HCT116 (cell line): ENCODE measurements at regions not wholly inside any gene's neighbourhood (a gene's known extent, or its start where the extent isn't known, plus 50 kb on each side); places are given as distances from the start of the nearest gene placed in this dataset.

Experiments used
- CBX3 ChIP-seq: IDR thresholded peaks from 2 replicates; pipeline ENCODE4 v1.6.1; 2012; ENCODE audit warnings: low read depth
- CTCF ChIP-seq, 3 experiments: fragments of 200-600 bp in 1 of 3; sonication (generic) in 1 of 3; IDR thresholded peaks in 2 of 3; conservative IDR thresholded peaks in 1 of 3; 2 replicates each; pipeline ENCODE4 v1.5.1; 2012 to 2017; ENCODE audit warnings: low read depth in 2 of 3, low read length in 2 of 3, antibody characterized with exemption in 1 of 3, borderline replicate concordance in 1 of 3, control low read depth in 1 of 3, mild to moderate bottlenecking in 1 of 3, mixed read lengths in 1 of 3, mixed run types in 1 of 3, moderate library complexity in 1 of 3; ENCODE audit not compliant: insufficient read depth in 1 of 3
- EGR1 ChIP-seq: IDR thresholded peaks from 2 replicates; pipeline ENCODE4 v1.6.1; 2012; ENCODE audit warnings: low read depth
- EZH2 ChIP-seq: fragments of 200-600 bp; sonication (generic); IDR thresholded peaks from 2 replicates; pipeline ENCODE4 v1.6.1; 2017; ENCODE audit warnings: antibody characterized with exemption, mixed run types
- JUND ChIP-seq: IDR thresholded peaks from 2 replicates; pipeline ENCODE4 v1.6.1; 2012
- MAX ChIP-seq: IDR thresholded peaks from 2 replicates; pipeline ENCODE4 v1.6.1; 2012
- POLR2AphosphoS5 ChIP-seq: IDR thresholded peaks from 2 replicates; pipeline ENCODE4 v1.6.1; 2011; ENCODE audit warnings: mild to moderate bottlenecking, low read depth, low read length, moderate library complexity
- RAD21 ChIP-seq: IDR thresholded peaks from 2 replicates; pipeline ENCODE4 v1.6.1; 2012; ENCODE audit warnings: low read depth, mild to moderate bottlenecking
- SP1 ChIP-seq: IDR thresholded peaks from 2 replicates; pipeline ENCODE4 v1.6.1; 2012; ENCODE audit warnings: low read depth
- SRF ChIP-seq: IDR thresholded peaks from 2 replicates; pipeline ENCODE4 v1.6.1; 2012; ENCODE audit warnings: low read depth
- YY1 ChIP-seq: IDR thresholded peaks from 2 replicates; pipeline ENCODE4 v1.6.1; 2011; ENCODE audit warnings: low read length, low read depth, moderate library complexity, mild to moderate bottlenecking; ENCODE audit not compliant: insufficient replicate concordance; ENCODE audit errors: extremely low read depth
- ZBTB33 ChIP-seq: IDR thresholded peaks from 2 replicates; pipeline ENCODE4 v1.6.1; 2011; ENCODE audit warnings: mild to moderate bottlenecking, low read length, moderate library complexity; ENCODE audit not compliant: insufficient replicate concordance; ENCODE audit errors: extremely low read depth
- ZFX ChIP-seq: fragments of 450-650 bp; IDR thresholded peaks from 2 replicates; pipeline ENCODE4 v1.6.1; 2017

GRCh38 chr6:100237821-100238220, 226.9 kb downstream of the SIM1 start:
- TF ChIP-seq POLR2AphosphoS5 (no peak), SRF (no peak), CTCF (IDR thresholded peaks at IDR 0.05 in 2 of 3, conservative IDR thresholded peaks at IDR 0.05 in 1 of 3; ENCODE audit: borderline replicate concordance in 1 of 3, insufficient read depth in 1 of 3, low read depth in 2 of 3, low read length in 2 of 3) (no peak), SP1 (no peak), MAX (no peak), EGR1 (no peak), EZH2 (no peak), ZBTB33 (no peak), CBX3 (no peak), JUND (no peak), RAD21 (no peak), ZFX (no peak), YY1 (no peak)
